ENCODE measurements at regions not wholly inside any gene's neighbourhood (a gene's known extent, or its start where the extent isn't known, plus 50 kb on each side); places are given as distances from the start of the nearest gene placed in this dataset.

DNA sequence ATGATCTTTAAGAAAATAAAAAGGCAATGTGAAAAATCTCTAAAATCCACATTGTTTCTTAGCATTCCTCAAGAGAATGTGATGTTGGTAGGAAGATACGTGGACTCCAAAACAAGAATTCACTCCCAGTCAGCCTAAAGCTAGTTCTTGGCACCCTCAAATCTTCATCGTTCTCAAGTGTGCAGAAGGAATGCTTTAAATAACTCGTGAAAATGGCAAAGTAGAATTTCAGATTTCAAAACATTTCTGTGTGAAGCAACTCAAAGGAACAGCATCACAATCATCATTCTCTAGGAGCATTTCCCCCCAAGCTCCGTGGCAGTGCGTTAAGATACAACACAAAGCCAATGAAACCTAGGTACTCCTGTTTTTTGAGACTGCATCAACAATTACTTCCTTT is 185.1 kb upstream of the DMAC1 start:
- DNase-seq (ENCODE audit: low read depth in 2 of 2), result no peak

DNA sequence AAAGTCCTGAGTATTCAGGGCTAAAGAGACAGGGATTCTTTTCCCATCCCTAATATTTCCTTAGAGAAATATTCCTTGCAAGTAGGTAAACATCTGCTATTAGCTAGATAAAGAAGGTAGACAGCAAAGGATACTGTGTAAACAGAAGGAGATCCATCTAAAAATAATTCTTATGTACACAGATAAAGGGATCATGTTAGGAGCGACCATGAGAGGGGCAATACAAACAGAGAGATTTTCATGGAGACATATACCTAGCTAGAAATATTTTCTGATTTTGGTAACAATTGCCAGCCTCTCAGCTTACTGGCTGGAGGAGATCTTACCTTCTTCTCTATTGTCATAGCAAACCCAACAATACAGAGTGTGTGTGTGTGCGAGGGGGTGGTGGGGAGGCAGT is 184.6 kb upstream of the DMAC1 start:
- no peak for DNase-seq (ENCODE audit: low read depth in 2 of 2)

DNA sequence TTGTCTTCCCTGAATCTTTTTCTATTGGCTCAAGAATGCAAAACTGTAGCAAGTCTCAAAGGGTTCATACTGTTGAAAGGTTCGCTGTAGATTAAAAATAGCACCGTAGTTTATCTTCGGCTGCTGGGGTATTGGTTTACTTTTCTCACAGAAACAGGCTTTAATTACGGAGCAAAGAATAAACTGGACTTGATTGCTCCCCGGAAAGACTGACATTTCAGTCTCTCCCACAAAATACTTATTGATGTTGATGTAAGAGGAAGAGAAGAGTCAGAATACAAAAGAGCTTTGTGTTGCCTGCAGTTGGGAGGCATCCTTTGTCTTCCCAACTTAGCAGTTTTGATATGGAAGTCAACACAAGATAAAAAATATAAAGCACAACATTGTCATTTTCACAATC is 183.9 kb upstream of the DMAC1 start:
- DNase-seq (ENCODE audit: low read depth in 2 of 2), result no peak

DNA sequence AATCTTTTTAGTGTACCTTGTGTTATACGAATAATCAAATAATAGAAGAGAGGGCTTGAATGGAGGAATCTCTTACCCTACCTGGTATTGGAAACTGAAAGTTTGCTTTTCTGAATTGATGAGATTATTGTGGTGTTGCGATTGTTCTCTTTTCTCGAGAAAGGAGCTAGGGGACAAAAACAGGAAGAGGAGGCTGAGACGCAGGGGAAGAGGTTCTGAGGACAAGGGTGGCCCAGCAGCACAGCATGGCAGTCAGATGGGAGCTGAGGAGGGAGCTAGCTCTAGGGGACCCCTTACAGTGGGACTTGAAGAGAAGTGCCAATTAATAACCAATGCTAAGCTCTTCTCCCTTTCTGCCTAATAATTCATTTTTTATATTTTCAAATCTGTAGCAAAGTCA is 183.3 kb upstream of the DMAC1 start:
- DNase-seq (ENCODE audit: low read depth in 2 of 2), result no peak

DNA sequence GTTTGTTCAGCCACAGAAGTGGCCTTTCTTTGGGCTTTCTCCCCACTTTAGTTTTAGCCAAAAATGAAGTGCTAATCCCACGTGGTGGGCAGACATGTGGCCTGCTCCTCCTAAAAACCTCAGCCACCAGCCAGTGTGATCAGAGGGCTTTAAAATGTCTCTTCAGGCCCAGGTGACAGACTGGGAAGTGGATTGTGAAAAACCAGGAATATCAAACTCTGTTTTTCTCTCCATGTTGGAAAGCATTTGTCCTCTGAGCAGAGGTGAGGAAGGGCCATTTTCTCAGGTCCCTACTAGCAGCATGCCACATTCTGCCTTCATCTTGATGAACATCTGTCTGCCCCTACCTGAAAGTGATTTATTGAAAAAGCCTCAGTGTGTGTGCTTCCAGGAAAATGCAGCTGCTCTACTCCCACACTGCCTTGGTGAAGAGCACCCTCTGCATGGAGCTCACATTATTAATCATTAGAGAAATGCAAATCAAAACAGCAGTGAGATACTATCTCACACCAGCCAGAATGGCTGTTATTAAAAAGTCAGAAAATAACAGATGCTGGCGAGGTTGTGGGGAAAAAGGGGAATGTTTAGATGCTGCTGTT is 181.2 kb upstream of the DMAC1 start:
- no peak for DNase-seq (ENCODE audit: low read depth in 2 of 2)

DNA sequence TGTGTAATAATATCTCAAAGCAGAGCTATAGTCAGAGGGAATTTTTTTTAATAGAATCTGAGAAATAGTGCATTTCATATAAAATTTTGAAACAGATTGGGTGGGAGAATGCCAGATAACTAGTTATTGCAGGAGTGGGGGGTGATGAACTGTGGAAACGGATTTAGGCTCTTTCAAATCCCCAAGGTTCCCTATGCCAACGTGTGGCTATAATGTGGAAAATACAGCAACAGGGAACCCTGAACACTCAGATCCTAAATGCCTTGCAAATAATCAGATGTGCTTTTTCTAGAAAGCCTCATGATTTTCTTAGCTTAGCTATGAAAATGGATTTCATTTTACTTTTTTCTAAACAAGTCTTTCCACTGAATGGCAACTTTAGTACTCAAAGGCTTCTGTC is 180.5 kb upstream of the DMAC1 start:
- no peak for DNase-seq (ENCODE audit: low read depth in 2 of 2)

DNA sequence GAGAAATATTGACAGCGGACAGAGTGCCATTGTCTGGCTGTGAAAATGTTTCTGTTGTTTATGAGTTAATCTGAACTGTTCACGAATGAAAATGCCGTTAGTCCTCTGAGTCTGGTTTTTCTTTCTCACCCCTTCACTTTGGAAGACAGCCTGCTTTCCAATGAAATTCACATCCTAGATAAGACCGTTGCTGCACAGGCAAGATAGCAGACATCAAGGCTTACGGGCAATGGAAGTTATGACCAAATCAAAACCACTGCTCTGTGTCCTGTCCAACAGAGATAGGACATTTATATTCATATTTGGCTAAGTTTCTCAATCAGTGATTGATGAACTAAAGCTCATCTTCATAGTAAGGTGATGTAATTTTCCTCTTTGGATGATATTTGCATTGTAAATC is 180.0 kb upstream of the DMAC1 start:
- DNase-seq (ENCODE audit: low read depth in 2 of 2), result no peak

DNA sequence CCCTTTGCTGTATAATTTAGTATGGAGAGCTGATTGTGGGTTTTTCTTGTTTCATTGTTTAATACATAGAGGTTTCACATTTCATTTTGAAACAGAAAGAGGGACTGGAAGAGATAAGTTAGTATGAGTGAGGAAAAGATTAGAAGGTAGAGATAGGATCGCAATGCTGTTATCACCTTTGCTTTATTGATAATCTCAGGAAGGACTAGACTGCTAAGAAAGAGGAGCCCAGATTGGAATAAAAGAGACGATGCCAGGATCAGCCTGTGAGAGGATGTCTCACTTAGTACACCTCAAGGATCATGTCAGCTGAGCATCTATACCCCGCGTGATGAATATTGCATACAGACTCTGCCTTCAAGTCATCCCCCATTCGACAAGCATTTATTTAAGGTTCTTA is 178.0 kb upstream of the DMAC1 start:
- no peak for DNase-seq (ENCODE audit: low read depth in 2 of 2)

DNA sequence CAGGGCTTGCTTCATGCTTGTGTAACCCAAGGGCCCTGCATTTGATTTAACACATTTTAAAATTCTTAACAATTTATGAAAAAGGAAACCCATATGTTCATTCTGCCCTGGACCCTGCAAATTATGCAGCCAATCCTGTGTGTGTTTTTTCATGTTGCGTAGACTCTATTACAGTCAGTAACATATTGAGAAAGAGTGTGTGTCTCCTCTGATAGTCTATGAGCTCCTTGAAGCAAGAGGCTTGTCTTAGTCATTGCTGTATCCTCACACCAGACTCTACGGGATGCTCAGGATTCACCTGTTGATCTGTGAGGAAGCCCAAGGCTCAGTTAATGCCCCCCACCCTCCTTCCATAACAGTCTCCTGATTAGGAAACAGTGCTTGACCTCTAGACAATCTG is 177.3 kb upstream of the DMAC1 start:
- DNase-seq (ENCODE audit: low read depth in 2 of 2), result no peak

DNA sequence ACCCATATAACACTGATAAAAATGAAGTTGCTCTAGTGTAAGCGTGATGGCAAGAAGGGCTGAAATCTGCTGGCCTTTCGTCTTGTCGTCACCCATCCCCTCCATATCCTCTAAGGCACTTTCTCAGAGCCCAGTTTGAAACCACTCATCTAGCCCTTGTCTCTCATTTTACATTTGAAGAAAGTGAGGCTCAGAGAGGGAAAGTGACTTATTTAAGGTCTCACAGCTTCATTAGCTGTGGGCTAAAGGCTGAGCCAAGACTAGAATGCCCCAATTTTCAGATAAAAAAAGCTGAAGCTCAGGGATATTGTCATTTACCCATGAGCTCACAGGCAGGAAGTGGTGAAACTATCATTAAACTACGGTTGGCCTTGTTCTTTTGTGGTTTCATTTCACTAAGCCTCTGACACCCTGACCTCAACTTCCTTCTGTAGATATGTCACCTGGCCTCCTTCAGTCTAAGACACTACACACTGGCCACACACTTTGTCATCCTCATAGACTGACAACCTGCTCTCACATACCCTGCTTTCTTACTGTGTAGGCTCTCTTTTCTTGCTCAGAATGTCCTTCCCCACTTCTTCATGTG is 176.7 kb upstream of the DMAC1 start:
- peak; percentile 21 to 23 for DNase-seq (ENCODE audit: low read depth in 2 of 2)

DNA sequence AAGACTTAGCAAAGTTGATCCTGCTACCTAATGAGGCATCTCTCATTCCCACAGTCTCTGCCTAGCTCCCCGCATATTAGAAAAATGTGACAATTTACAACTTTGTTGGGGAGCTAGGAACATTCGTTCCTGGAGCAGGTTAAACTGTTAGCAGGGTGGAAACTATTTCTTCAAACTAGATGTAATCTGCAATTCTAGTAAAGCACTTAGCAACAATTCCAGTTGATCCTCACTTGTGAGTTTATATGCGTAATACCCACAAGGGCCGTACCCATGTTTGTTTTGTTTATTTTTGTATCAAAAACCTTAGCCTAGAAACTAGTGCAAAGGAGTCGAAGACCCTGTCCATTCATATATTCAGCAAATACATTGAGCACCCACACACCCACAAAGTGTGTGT is 175.8 kb upstream of the DMAC1 start:
- DNase-seq (ENCODE audit: low read depth in 2 of 2), result no peak

DNA sequence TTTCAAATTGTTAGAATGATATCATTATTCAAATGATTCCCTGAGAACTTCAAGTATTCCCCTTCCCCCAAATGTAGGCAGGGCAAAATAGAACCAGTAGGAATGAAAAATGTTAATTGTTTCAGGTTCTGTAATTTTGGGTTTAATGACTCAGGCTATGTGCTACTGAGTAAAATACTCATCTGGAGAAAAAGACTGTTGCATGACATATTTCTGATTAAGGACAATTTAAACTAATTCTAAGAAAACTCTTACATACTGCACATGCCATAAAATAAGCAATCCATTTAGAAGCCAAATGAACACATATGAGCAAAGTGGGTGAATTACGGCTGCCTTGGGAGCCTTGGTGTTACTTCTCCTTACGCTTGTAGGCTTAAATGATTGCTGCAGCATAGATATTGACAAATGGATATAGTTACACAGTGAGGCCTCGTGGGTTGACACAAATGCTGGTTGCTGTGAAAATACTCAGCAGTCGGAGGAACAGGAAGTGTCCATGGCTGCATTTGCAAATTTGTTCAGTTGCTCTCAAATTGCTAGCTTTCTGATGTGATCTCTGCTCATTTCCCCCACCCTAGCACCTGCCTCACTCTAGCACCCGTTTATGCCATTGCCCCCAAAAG is 174.9 kb upstream of the DMAC1 start:
- DNase-seq (ENCODE audit: low read depth in 2 of 2), result no peak

DNA sequence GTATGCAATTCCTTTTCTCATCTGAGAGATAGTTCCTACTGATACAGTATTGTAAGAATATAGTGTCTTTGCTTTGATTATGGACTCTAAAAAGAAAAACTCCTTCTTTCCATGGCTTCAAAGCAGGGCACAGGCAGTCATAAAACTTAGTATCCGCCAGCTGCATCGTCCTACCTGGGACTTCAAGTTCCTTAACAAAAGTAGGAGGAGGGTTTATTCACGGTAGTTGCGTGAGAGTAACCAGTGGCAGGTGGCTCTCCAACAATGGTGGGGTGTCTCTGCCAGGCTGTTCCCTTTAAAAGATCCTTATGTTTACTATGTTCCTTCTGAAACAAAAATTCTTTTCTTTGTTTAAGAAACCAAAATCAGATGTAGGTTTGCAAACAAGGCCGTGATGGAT is 173.5 kb upstream of the DMAC1 start:
- no peak for DNase-seq (ENCODE audit: low read depth in 2 of 2)

DNA sequence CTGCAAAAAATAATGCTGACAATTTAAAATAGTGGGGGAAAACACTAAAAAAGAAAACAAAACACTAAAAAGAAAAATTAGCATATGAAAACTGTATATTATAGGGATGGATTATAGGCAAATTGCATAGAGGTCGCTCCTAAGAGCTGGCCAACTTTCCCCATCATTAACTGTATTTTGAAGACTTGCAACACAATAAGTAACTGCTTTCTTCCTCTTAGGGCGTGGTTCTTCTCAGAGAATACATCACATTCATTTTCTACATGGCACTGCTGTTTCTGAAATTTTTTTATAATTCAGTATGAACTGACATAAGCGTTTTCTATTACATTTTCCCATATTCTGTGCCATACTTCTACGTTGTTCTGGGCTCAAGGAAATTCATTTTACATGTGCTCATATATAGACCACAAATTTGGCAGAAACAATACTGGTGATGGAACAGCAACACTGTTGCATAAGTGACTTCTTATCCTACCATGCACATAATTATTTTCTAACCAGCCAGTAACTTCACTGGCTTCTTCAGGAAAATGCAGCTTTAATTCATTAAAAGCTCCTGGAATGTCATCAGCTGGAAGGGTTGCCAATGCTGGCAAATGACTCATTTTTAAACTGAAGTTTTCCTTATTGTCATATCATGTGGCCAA is 171.2 kb upstream of the DMAC1 start:
- DNase-seq (ENCODE audit: low read depth in 2 of 2), result no peak

DNA sequence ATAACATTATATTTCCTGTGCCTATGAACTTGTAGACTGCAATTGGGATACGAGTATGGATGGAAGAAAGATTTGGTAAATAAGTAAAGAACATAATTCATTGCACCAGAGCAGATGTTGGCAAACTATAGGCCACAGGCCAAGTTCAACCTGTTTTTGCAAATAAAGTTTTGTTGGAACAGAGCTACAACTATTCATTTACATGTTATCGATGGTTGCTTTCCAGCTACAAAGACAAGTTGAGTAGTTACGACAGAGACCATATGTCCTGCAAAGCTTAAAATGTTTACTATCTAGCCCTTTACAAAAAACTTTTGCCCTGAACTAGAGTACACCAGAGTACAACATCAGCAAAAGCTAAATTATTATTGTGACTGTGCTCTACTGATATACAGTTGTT is 169.1 kb upstream of the DMAC1 start:
- no peak for DNase-seq (ENCODE audit: low read depth in 2 of 2)

DNA sequence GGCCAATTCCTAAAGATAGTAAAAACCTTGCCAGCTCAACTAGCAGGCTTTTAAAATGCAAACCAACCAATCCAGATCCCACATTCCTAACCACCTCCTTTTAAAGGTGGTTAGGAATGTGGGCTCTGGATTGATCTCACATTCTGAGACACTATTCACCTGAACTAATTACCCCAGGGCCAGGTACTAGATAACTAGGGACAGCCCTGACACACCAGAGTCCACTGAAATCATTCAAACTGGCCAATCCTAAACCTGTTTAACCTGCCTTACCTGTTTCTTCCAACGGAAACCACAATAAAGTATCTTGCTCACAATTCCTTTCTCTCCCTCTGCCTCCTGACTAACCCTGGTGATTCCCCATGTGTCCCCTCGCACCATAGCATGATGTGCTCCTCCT is 168.3 kb upstream of the DMAC1 start:
- DNase-seq (ENCODE audit: low read depth in 2 of 2), result no peak

DNA sequence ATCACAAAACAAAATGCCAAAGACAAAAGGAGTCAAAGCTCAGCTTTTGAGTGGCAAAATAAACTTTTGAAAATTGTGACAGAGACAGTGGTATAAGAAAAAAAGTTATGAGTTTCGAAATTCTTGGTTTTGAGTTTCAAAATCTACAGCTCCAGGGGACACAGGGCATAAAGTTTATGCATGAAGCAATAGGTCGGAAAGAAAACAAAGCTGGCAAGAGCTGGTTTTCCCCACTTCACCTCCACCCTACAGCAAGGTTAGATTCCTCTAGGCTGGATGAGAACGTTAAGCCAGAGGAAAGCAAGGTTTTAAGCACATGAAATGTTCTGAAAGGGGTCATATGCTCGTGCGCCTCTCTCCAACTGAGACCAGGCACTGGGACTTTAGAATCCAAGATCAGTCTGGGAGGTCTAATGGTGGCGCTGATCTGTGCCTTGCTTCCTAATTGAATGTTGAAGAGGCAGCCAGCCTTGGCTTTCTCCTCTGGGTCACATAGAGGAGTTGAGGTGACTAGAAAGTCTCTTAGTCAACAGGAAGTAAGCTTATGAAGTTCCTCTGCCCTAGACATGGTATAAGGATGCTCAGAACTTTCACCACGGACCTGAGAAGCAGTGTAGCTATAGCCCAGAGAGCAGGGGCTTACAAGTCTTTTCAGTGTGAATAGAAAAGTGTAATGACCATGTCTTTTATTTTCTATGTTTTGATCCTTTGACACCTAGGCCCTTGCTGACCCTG is 167.7 kb upstream of the DMAC1 start:
- no peak for DNase-seq (ENCODE audit: low read depth in 2 of 2)

DNA sequence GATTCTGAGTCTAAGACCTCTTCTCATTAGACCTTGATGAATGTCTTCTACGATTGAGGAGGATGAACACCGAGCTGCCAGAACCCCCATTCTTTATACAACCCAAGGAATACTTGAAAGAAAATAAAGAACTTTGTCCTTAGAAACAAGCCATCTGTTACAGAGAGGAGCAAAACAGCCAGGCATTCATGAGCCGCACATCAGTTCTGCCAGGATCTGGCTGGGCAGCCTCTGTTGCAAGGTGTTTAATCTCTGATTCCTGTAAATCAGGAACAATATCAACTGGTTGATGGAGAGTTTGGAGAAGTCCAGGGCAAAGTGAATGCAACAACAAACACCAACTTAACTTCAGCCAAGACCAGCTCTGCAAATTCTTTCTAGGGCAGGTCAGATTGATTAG is 165.5 kb upstream of the DMAC1 start:
- no peak for DNase-seq (ENCODE audit: low read depth in 2 of 2)

DNA sequence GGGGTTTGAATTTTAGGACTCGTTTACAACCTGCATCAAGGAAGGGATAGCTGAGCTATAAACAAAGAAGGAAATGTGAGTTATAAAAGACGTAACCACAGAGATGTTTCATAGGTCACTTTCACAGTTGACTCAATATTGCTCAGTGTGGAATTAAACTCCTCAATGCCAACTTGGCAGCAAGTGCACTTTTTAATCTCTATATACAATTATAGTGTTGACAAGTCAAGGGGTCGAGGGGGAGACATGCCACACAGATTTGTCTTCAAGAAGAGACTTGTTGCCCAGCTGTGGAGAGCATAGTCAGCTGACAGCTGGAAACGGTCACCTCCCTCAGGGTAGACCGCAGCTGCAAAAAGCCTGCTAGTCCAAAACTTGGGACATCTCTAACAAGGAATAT is 163.4 kb upstream of the DMAC1 start:
- no peak for DNase-seq (ENCODE audit: low read depth in 2 of 2)

DNA sequence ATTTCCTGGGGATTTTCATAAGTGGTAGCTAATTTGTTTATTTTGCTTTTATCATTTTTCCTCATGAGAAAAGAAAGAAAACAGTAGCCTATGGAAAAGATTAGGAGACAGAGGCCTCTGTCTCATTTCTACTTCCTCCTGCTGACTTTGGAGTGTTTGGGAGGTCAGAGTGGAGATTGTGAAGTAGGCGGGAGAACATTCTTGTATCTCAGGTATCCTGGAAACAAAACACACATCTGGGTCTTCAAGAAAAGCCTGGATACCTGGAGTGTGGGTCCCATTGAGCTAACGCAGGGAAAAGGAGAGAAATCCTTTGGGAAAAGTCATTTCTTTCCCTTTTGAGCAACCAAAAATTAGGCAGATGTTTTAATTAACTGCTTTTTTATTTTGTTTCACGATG is 161.5 kb upstream of the DMAC1 start:
- no peak for DNase-seq (ENCODE audit: low read depth in 2 of 2)

DNA sequence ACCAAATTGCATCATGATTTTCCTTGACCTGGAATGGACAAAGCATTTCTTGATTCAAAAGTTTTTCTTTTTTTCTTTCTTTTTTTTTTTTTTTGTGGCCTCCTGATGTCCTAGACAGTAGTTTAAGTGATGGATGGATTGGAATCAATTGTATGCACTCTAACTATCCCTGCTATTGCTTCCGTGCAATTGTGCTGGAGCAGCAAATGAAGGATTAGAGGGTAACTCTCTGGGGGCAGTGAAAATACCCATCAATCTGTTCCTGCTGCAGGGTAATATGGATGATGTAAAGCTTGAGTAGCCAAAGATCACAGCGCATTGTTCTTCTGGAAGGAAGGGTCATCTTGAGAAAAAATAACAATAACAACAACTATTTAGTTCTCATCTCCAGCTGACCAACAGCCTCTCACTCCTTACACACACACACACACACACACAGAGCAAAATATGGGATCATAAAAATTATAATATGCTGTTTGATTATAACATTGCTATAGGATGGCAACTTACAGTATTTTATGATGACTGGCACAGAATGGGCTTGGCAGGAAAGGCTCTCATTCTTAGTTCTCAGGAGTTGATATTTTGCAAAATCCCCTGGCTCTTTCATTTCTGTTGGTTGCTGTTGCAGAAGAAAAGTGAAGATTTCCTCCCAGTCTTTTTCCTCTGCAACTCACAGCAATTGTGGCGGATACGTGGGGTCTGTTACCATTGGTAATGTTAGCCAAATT is 160.9 kb upstream of the DMAC1 start:
- no peak for DNase-seq (ENCODE audit: low read depth in 2 of 2)

DNA sequence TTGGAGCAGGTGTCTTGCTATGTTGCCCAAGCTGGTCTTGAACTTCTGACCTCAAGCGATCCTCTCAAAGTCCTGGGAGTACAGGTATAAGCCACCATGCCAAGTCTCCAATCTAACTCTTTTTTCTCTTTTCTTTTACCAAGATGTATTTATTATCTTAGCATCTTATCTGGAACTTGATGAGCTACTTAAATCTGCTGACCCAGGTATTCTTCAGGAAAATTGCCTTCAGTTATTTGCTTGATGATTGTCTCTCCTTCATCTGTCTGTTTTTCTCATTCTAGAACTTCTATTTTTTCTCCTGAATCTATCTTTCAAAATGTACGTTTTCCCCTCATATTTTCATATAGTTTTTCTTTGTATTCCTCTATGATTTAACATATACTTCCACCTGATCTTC is 158.2 kb upstream of the DMAC1 start:
- DNase-seq (ENCODE audit: low read depth in 2 of 2), result no peak

Data from stimulated activated CD4-positive, alpha-beta T cell treated with anti-CD3 and anti-CD28 coated beads, Interleukin-12 subunit alpha, Interleukin-12 subunit beta, amount 100 ng/mL, for 24 hours (primary cell).